ENCODE measurements at regions not wholly inside any gene's neighbourhood (a gene's known extent, or its start where the extent isn't known, plus 50 kb on each side); places are given as distances from the start of the nearest gene placed in this dataset.
"Not testable (repeated sequence)": the region's sequence is repeated elsewhere in the genome, so short reads cannot be mapped to it uniquely, and the experiment has no call there.

- DNase-seq (ENCODE audit: low read depth), result no peak
Measured at GRCh38 chr1:157218671-157219070, 80.5 kb upstream of the ETV3 start.

DNA sequence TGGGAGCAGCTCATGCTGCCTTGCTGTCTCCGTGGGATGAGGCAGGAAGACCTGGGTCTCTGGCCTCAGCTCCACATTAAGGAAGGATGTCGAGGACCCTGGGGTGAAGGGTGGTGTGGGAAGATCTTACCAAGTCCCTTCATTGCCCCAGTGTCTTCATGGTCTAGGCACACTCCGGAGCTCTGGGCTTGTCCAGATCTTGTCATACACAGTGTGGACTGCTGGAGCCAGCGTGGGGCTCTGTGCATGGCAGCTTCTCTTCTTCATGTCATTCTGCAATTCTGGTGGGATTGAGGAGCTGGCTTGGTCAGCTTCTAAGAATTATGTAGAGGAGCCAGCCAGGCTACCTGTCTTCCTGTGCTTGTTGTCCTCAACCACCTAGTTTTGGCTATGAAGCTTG lies 79.3 kb upstream of the ETV3 start:
- DNase-seq (ENCODE audit: low read depth), result no peak

- DNase-seq (ENCODE audit: low read depth), result no peak
Measured at GRCh38 chr1:157213836-157214235, 75.6 kb upstream of the ETV3 start.

DNA sequence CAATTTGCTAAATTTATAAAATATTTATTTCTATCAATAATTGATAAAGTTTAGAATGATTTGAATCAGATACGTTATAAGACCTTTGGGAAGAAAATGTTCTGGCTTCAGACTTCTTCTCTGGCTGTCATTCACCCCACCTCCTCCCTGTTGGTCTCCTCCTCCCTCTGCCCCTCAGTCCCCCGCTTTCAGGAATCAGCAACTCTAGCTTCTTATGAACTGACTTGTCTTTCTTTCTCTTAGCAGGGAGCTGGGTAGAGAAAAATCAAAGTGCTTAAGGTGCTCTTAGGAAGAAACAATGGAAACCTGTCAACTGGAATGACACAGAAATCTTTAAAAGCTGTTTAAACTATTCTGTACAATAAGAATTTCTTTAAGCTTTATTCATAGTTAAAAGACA lies 71.3 kb upstream of the ETV3 start:
- no peak for DNase-seq (ENCODE audit: low read depth)

- not testable (repeated sequence) for DNase-seq (ENCODE audit: low read depth)
Measured at GRCh38 chr1:157205982-157206381, 67.8 kb upstream of the ETV3 start.

GRCh38 chr1:157203166-157203565 lies 65.0 kb upstream of the ETV3 start:
- DNase-seq (ENCODE audit: low read depth), result no peak

DNA sequence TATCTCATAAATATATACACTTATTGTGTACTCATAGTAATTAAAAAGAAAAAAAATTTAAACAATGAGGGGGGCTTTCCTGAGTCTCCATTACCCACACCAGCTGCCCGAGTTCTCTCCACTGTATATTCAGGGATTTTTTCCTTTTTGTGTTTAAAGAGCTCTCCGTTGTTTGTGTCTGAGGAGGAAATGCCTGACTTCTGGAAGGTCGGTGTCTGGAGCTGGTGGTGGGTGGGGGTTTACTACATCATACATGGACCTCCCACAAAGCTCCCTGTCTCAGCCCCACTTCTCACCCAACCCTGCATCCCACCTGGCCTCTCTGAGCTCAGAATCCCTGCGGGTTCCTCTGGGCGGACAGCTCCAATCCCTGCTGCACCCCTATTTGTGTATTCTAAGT lies 64.1 kb upstream of the ETV3 start:
- no peak for DNase-seq (ENCODE audit: low read depth)

- DNase-seq (ENCODE audit: low read depth), result no peak
Measured at GRCh38 chr1:157201767-157202166, 63.6 kb upstream of the ETV3 start.

DNA sequence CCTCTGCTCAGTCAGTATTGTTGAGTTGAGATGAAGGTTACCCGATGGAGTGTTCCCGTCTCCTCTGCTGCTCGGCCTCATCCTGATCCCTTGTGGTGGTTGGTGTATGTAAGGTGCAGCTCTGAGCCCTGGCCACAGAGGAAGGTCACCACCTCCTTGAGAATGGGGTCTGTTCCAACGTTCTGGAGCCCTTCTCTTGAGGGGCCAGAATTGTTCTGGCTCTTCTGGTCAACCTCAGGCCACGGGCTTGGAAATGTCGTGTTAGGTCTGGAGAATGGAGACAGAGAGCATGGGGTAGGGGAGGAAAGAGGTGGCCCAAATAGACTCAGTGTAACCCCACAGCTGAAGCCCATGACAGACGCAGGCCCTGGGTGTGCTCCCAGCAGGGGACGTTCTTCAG lies 62.3 kb upstream of the ETV3 start:
- DNase-seq (ENCODE audit: low read depth), result no peak

- DNase-seq (ENCODE audit: low read depth), result no peak
Measured at GRCh38 chr1:157199421-157199755, 61.2 kb upstream of the ETV3 start.

DNA sequence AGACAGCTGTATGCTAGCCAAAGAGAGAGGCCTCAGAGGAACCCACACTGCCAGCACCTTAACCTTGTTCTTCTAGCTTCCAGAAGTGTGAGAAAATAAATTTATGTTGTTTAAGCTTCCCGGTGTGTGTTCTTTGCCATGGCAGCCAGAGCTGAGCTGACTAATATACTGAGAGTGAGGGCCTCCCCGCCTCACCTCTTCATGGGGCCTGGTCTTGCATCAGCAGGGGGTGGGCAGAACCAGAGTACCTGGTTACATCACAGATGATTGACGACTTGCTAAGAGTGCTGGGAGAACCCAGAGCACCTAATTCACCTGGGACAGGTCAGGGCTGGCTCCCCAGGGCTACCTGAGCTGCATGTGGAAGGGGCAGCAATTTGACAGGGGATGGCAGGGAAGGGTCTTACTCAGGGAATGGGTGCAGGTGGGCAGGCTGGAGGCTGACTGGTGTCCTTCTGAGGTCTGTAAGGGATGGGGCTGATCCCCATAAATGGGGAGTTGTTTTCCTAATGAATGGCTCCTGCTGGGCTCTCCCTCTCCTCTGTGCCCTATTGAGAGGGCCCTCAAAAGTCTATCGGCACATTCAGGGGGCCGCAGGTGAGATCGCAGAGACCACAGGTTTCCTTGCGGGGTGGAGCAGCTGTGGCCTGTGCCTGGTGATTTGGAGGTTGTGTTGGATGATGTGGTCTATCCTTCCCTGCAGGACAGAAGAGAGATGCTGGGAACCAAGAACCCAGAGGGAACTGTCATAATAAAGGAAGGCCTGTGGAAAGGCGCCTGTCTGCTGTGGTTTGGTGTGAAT lies 60.6 kb upstream of the ETV3 start:
- DNase-seq (ENCODE audit: low read depth), result no peak

- no peak for DNase-seq (ENCODE audit: low read depth)
Measured at GRCh38 chr1:157197906-157198435, 59.8 kb upstream of the ETV3 start.

GRCh38 chr1:157196670-157197456 lies 58.7 kb upstream of the ETV3 start:
- not testable (repeated sequence) for DNase-seq (ENCODE audit: low read depth)

GRCh38 chr1:157196245-157196543 lies 58.0 kb upstream of the ETV3 start:
- DNase-seq (ENCODE audit: low read depth), result no peak

GRCh38 chr1:157195521-157196244 lies 57.5 kb upstream of the ETV3 start:
- DNase-seq (ENCODE audit: low read depth), result no peak

GRCh38 chr1:157194731-157195520 lies 56.7 kb upstream of the ETV3 start:
- no peak for DNase-seq (ENCODE audit: low read depth)

DNA sequence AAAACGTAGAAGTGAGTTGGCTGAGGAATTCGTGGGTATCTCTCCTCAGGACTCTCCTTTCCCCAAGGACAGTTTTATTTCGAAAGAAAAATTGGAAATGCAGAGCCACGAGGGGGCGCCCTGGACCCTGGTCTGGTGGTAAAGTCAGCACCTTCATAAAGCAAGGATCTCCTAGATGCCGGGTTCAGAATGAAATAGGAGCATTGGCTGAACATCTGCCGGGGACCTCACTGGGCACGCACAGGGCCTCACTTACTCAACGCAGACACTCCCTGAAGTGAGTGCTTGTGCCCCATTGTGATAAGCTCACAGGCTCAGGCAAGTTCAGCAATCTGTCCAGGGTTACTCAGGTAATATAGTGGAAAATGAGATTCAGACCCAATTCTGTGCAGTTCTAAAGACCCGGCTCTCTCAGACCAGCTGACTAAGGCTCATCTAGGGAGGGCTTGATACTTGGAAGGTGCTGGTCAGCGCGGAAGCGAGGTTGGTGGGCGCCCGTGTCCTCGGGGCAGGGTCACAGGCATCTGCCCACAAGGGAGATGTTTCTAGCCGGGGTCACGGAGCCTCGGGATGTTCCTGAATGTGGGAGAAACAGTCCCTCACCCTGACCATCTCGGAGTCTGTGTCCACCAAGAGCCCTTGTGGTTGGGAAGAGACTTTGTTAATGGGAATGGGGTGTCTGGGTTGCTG lies 55.7 kb upstream of the ETV3 start:
- peak; percentile 61 for DNase-seq (ENCODE audit: low read depth)

DNA sequence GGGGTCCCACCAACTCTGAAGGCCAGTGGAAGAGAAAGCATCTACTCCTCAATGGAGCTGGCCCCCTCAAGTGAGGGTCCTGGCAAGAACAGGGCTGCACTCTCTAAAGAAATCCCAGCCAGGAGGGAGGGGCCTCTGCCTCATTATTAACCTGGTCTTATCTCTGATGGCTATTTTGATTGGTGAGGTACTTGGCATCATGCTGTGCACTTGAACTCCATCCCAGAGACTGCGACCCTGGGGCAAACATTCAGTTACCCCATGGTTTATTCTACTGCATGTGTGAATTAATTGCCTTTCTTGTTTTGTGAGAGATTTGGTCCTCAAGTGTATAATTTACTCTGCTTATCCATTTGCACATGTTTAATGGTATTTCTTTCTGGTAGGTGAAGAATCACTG lies 55.0 kb upstream of the ETV3 start:
- no peak for DNase-seq (ENCODE audit: low read depth)

- no peak for DNase-seq (ENCODE audit: low read depth)
Measured at GRCh38 chr1:157189986-157190982, 52.1 kb upstream of the ETV3 start.

- DNase-seq (ENCODE audit: low read depth), result no peak
Measured at GRCh38 chr1:157189096-157189495, 50.9 kb upstream of the ETV3 start.
